MCF 10A (cell line): ENCODE measurements at regions not wholly inside any gene's neighbourhood (a gene's known extent, or its start where the extent isn't known, plus 50 kb on each side); places are given as distances from the start of the nearest gene placed in this dataset.

ENCODE experiments used
- BruUV-seq: library from RNA; stranded (reverse); fragments of 400-500 nt; replicated peaks from 2 replicates; lab custom pipeline; 2021; lab: Mats Ljungman, UMichigan
- CTCF ChIA-PET: fragments of 300-600 bp; sonication (Branson Sonifier 250); formaldehyde crosslinking; extraction: SDS; loops from one replicate; lab custom pipeline; 2021; ENCODE audit warnings: antibody characterized with exemption, inconsistent platforms; lab: Yijun Ruan, JAX
- POLR2A ChIA-PET: fragments of 300-600, 350-650 bp; sonication (Branson Sonifier 250); formaldehyde crosslinking; extraction: SDS; loops from one replicate; lab custom pipeline; 2020; ENCODE audit warnings: antibody characterized with exemption, inconsistent platforms; lab: Yijun Ruan, JAX
- DNase-seq: peaks from one replicate; pipeline ENCODE4 v3.0.0-alpha.2; 2018; ENCODE audit not compliant: unreplicated experiment
- H3K27ac Mint-ChIP-seq: one replicate; pipeline ENCODE4 v1.8.0; 2022; ENCODE audit warnings: mild to moderate bottlenecking, low read depth, mixed read lengths; ENCODE audit not compliant: unreplicated experiment
- H3K27me3 Mint-ChIP-seq: one replicate; pipeline ENCODE4 v1.8.0; 2022; ENCODE audit warnings: mixed read lengths; ENCODE audit not compliant: insufficient read depth, unreplicated experiment
- H3K36me3 Mint-ChIP-seq: one replicate; pipeline ENCODE4 v1.8.0; 2022; ENCODE audit warnings: mild to moderate bottlenecking, moderate library complexity, mixed read lengths; ENCODE audit not compliant: insufficient read depth, unreplicated experiment
- H3K4me1 Mint-ChIP-seq: one replicate; pipeline ENCODE4 v1.8.0; 2022; ENCODE audit warnings: mixed read lengths; ENCODE audit not compliant: insufficient read depth, unreplicated experiment
- H3K4me3 Mint-ChIP-seq: one replicate; pipeline ENCODE4 v1.8.0; 2022; ENCODE audit warnings: mild to moderate bottlenecking, moderate library complexity, mixed read lengths; ENCODE audit not compliant: unreplicated experiment
- H3K9me3 Mint-ChIP-seq: one replicate; pipeline ENCODE4 v1.8.0; 2022; ENCODE audit warnings: mixed read lengths; ENCODE audit not compliant: unreplicated experiment
- CTCF ChIP-seq: fragments of 200-600 bp; IDR thresholded peaks from one replicate; pipeline ENCODE4 v1.8.0; 2022; ENCODE audit warnings: antibody characterized with exemption, mild to moderate bottlenecking; ENCODE audit not compliant: unreplicated experiment
- intact Hi-C: fragments of 100-400 bp; cut with micrococcal nuclease; formaldehyde crosslinking; loops from 2 replicates; pipeline ENCODE4 v1.14.1; 2022

- no TSS peak for BruUV-seq
- ChIA-PET POLR2A (no interaction called here), CTCF (no interaction called here)
- Mint-ChIP-seq H3K27me3 (no peaks in the 10 kb centered on the region), H3K4me1 (no peaks in the 10 kb centered on the region), H3K9me3 (peaks cover 47% of the 10 kb centered on the region), H3K4me3 (no peak overlapping the region), H3K36me3 (no peaks in the 10 kb centered on the region), H3K27ac (no peak overlapping the region)
- no peak for TF ChIP-seq CTCF
- DNase-seq: no peak
- intact Hi-C loops: no loop called here
These were observed 674.5 kb downstream of the BRD1 start for GRCh38 chr22:49152939-49153770.

GRCh38 chr22:49152127-49152938 is 675.3 kb downstream of the BRD1 start:
- intact Hi-C loops: no loop called here
- Mint-ChIP-seq H3K4me3 (no peak overlapping the region), H3K9me3 (peaks cover 40% of the 10 kb centered on the region), H3K4me1 (no peaks in the 10 kb centered on the region), H3K27me3 (no peaks in the 10 kb centered on the region), H3K36me3 (no peaks in the 10 kb centered on the region), H3K27ac (no peak overlapping the region)
- ChIA-PET POLR2A (no interaction called here), CTCF (no interaction called here)
- no TSS peak for BruUV-seq
- DNase-seq: no peak
- no peak for TF ChIP-seq CTCF

GRCh38 chr22:49151256-49152126 is 676.2 kb downstream of the BRD1 start:
- no peak for DNase-seq
- H3K27me3 Mint-ChIP-seq: no peaks in the 10 kb centered on the region
- no peak overlapping the region for H3K4me3 Mint-ChIP-seq
- no peak for TF ChIP-seq CTCF
- BruUV-seq: no TSS peak
- intact Hi-C loops: no loop called here
- CTCF ChIA-PET: no interaction called here
- no peaks in the 10 kb centered on the region for H3K4me1 Mint-ChIP-seq
- H3K9me3 Mint-ChIP-seq: peaks cover 31% of the 10 kb centered on the region
- no peak overlapping the region for H3K27ac Mint-ChIP-seq
- POLR2A ChIA-PET: no interaction called here
- no peaks in the 10 kb centered on the region for H3K36me3 Mint-ChIP-seq

GRCh38 chr22:49150801-49151221 is 676.9 kb downstream of the BRD1 start:
- intact Hi-C loops: no loop called here
- BruUV-seq: no TSS peak
- no peaks in the 10 kb centered on the region for H3K27me3 Mint-ChIP-seq
- no peaks in the 10 kb centered on the region for H3K4me1 Mint-ChIP-seq
- ChIA-PET CTCF (no interaction called here), POLR2A (no interaction called here)
- no peaks in the 10 kb centered on the region for H3K36me3 Mint-ChIP-seq
- peaks cover 25% of the 10 kb centered on the region for H3K9me3 Mint-ChIP-seq
- H3K4me3 Mint-ChIP-seq: no peak overlapping the region
- TF ChIP-seq CTCF: no peak
- no peak for DNase-seq
- H3K27ac Mint-ChIP-seq: no peak overlapping the region
